ENCODE measurements at regions not wholly inside any gene's neighbourhood (a gene's known extent, or its start where the extent isn't known, plus 50 kb on each side); places are given as distances from the start of the nearest gene placed in this dataset.

- no peak for DNase-seq
Measured at GRCh38 chr15:93176065-93176464, 87.1 kb upstream of the RGMA start.

DNA sequence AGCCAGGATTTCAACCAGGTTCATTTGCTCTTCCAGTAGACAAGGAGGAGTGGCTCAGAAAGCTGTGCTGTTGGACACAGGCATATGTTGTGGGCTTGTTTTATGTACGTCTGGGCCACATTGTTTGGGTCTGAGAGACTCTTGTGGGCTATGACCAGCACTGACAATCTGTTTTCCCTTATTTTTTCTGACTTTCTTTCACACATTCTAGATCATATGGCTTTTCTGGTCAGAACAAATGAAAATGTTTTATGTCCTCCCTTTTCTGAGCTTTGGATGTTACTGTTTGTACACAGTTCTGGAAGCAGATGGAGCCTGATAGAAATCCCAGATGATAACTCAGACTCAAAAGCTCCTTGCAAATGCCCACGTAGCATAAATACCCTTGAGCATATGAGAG is 85.8 kb upstream of the RGMA start:
- DNase-seq: no peak

DNA sequence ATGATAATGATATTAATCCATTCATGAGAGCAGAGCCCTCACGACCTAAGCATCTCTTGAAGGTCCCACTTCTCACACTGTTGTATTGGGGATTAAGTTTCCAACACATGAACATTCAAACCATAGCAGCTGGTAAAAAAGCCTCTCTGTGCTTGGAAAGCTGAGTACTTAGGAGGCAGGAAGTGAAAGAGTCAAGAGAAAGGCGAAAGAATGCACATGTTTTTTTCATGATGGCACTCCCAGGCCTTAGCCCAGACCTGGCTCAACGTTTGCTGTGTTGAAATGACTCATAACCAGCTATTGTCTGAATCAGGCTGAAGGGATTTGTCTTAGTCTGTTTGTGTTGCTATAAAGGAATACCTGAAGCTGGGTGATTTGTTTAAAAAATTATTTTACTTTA is 84.4 kb upstream of the RGMA start:
- no peak for DNase-seq

DNA sequence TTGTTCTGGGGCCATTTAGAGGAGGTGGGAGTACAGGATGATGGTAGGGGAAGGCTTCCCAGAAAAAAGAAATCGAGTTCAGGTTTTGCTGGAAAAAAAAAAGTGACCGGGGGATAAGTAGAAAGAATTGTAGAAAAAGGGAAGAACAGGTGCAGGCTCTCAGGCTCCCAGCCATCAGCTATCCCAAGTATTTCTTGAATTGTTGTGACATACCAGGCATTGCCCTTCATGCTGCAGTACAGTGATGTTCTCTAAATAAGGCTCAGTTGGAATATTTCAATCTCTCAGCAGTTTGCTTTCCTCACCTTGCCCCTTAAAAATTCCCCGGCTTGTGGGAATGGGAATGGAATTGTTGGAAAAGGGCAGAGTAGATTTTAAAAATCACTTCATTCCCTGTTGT is 82.5 kb upstream of the RGMA start:
- no peak for DNase-seq

DNA sequence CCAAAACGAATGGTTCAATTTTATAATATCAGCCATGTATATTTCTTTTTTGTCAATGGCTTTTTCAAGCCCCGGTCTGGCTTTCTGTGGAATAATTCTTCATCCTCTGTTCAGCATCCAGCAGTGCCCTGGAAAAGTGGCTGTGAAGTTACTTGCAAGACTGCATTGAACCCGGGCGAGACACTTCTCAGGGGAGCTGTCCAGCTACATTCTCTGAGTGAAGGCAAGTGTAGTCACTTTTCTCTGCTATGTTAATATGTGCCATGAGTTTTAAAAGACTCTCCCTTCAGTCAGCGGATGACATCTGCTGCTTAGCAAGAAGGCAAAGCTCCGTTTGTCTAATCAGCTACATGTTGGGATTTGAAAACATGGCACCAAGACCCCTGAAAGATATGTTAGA is 81.3 kb upstream of the RGMA start:
- no peak for DNase-seq

- no peak for DNase-seq
Measured at GRCh38 chr15:93168910-93169309, 79.9 kb upstream of the RGMA start.

DNA sequence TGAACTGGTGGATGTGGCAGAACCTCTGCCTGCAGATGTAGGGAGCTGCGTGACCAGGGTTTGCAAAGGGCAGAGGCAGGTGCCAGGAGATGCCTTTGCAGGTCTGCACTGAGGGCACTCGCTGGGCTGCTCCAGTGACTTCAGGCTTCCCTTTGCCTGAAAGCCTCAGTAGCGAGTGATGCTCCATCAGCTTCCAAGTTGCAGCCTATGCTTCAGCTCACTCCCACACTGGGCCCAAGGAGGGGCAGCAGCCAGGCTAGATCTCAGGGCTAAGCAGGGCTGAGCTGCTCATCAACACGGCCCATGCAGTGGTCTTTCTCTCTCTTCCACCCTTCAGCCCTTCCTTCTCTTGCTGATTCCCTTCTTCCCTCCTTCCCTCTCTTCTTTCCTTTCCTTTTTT is 78.3 kb upstream of the RGMA start:
- DNase-seq: no peak

- DNase-seq: no peak
Measured at GRCh38 chr15:93166675-93167074, 77.7 kb upstream of the RGMA start.

GRCh38 chr15:93165734-93166470 is 76.9 kb upstream of the RGMA start:
- DNase-seq: no peak

DNA sequence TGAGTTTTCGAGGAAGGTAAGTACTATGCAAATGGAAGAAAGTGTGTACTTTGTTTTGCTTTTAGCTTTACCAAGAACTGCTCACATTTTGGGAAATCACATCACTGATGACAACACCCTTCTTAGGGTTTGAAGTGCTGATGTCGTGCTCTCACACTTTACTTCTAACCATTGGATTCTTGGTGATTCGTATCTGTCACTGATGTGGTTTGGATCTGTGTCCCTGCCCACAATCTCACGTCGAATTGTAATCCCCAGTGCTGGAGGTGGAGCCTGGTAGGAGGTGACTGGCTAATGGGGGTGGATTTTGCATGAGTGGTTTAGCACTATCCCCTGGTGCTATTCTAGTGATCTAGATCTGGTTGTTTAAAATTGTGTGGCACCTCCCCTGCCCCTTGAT is 75.4 kb upstream of the RGMA start:
- no peak for DNase-seq

GRCh38 chr15:93162560-93162959 is 73.5 kb upstream of the RGMA start:
- DNase-seq: no peak

GRCh38 chr15:93159930-93160329 is 70.9 kb upstream of the RGMA start:
- no peak for DNase-seq

DNA sequence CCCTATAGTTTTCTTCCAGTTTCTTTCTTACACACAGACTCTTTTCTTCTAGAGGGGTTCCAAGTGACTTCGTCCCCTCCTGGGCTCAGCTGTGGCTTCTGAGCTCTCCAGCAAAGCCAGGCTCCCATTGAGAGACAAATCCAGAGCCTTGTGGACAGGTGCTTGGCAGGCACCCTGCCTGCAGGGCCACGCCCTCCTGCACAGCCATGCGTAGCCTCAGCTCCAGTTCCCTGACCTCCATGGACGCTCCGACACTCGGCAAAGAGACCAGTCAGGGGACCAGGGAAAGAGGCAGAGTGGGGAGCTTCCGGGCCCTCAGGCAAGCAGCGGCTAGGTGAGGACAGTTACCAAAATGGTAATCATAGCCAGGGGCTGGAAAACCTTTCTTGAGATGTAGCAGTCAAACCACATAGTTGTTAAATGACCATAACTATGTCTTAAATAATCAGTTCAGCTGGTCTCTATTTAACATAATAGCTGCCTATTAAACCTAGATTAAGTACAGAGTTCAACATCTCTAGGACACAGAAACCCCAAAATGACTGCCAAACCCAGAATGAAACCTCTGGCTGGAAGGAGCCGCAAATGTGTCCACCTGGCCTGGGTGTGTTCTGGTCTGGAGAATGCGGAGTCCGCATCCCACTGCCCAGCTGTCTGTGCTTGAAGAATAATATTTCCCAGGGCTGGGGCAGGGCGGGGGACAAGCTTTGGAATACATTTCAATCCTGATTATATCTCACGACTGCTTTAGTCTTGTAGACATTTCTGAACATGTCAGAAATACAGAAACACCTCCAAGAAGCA is 69.3 kb upstream of the RGMA start:
- DNase-seq: no peak

DNA sequence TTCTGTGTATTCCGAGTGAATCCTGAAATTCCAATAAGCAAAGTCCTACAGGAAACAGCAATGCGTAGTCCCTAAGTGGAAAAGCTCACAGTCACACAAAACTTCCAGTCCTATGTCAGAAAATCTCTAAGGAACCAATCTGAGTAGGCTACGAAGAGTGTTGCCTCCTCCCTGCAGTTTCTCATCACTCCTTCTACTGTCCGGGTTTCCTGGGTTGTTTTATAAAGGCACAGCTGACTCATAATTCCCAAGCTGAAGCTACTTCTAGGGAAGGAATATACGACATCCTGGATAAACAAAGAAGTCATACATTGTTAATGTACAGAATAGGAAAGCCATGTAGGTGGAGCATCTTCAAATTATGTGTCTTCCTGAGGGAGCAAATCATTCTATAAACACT is 65.7 kb upstream of the RGMA start:
- DNase-seq: no peak

GRCh38 chr15:93152951-93153350 is 63.9 kb upstream of the RGMA start:
- DNase-seq: no peak

GRCh38 chr15:93152360-93152759 is 63.3 kb upstream of the RGMA start:
- DNase-seq: no peak

DNA sequence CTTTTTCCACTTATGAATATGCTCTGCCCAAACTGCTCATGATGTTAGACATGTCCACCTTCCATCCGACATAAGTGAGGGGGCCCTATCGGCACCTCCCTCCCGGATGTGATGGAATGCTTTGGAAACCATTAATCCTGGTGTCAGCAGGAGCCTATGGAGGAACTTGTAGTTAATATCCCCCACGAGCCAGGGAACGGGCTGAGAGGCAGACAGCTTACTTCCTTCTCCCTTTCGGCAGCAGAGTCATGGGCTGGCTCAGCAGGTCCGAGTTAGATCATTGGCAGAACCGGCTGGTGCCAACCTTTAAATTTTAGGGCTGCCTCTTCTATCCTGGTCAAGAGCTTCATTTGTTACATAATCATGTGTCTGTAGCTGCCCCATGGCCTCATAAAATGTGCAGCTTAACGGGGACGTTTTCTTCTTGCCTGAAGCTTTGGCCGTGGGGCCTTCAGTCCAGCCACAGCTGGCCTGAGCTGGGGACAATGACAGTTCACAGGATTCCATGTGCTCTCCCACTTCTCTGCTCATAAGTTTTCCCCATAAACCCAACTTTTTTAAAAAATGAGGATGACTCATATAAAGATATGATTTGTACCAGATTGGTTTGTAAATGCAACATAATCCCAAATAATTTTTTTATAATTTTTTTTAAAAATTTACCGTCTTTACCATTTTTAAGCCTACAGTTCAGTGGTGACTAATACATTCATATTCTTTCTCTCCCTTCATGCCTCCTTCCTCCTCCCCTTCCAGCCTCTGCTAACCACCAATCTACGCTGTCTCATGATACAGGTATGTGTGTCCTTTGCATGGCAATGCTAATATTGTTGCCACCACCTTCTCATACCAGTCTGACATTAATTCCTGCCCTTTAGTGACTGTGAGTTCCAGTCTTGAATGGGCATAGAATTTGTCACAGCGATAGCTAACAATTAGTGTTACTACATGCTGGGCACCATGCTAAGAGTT is 62.2 kb upstream of the RGMA start:
- no peak for DNase-seq

DNA sequence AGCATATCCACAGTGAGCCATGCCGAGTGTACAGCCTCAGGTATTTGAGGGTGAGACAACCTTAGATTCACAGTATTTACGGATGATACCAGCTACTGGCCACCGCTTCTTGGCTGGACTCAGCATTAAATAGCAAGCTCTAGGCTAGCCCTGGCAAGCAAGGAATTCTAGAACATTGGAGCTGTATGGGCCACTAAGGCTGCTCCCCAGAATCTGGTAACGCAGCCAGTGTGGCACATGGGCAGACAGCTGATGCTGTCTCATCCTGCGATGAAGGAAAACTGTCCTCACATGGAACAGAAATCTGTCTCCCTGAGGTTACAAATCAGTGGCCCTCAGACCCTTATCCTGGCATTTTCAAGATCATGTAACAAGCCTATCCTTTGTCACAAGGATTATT is 57.6 kb upstream of the RGMA start:
- DNase-seq: no peak

GRCh38 chr15:93146196-93146595 is 57.2 kb upstream of the RGMA start:
- DNase-seq: no peak

- no peak for DNase-seq
Measured at GRCh38 chr15:93144463-93145236, 55.6 kb upstream of the RGMA start.

DNA sequence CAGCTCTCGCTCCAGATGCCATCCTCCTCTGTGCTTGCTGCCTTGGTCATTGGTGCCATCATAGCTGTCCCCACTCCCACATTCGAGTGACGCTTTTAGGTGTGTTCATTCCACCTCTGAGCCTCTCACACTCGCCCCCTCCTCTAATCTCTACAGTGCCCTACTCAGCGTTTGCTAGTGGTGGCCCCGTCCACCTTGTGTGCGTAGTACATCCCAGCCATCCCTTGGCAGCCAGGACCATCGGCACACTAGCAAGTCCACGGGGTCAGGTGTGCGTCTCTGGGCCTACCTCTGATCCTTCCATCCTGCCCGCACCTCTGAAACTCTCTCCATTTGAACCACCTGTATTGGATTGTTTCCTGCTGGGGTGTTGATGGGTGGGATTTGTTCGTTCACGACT is 54.2 kb upstream of the RGMA start:
- no peak for DNase-seq

DNA sequence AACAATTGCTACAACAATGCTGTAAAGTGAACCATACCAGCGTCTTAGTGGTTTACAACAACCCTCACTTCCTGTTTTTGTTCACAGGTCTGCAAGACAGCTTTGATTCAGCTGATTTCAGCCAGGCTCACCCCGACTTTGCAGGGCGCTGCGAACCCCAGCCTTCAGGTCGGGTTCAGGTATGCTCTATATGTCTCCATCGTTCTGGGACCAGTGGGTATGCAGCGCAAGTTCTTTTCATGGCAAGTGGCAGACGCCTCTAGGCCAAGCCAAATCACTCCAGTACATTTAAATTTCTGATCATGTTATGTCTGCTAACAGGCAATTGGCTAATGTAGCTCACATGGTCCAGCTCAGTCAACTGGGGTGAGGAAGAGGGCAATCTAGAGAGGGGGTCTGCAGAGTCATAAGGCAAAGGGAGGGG is 52.4 kb upstream of the RGMA start:
- DNase-seq: no peak

- DNase-seq: no peak
Measured at GRCh38 chr15:93139436-93139835, 50.4 kb upstream of the RGMA start.
